A673 (cell line): ENCODE measurements at regions not wholly inside any gene's neighbourhood (a gene's known extent, or its start where the extent isn't known, plus 50 kb on each side); places are given as distances from the start of the nearest gene placed in this dataset.

ENCODE experiments used
- BruUV-seq: library from RNA; stranded (reverse); fragments of 400-500 nt; replicated peaks from 2 replicates; lab custom pipeline; 2021; lab: Mats Ljungman, UMichigan
- CTCF ChIA-PET: fragments of 300-600 bp; sonication (Branson Sonifier 250); formaldehyde crosslinking; loops from one replicate; lab custom pipeline; 2022; ENCODE audit warnings: antibody characterized with exemption; lab: Charles Lee
- POLR2A ChIA-PET: fragments of 300-600 bp; sonication (Branson Sonifier 250); formaldehyde crosslinking; loops from one replicate; lab custom pipeline; 2022; ENCODE audit warnings: antibody characterized with exemption; ENCODE audit not compliant: low non-redundant PET; lab: Charles Lee
- DNase-seq: peaks from one replicate; pipeline ENCODE4 v3.0.0-alpha.2; 2015; ENCODE audit warnings: low spot score
- H3K27ac ChIP-seq: fragments of 200-600 bp; sonication (generic); 2 replicates; pipeline ENCODE4 v1.5.1; 2016; ENCODE audit warnings: mixed run types, low read depth, mild to moderate bottlenecking, mixed read lengths, antibody characterized with exemption, low read length; ENCODE audit not compliant: poor library complexity, severe bottlenecking
- H3K27me3 ChIP-seq: fragments of 200-600 bp; sonication (generic); replicated peaks from 2 replicates; pipeline ENCODE4 v1.6.1; 2017; ENCODE audit warnings: mixed run types, low read depth, mild to moderate bottlenecking, mixed read lengths, antibody characterized with exemption, low read length; ENCODE audit not compliant: insufficient read depth, poor library complexity
- H3K36me3 ChIP-seq: fragments of 200-600 bp; sonication (generic); 2 replicates; pipeline ENCODE4 v1.6.1; 2016; ENCODE audit warnings: mixed run types, mild to moderate bottlenecking, mixed read lengths, antibody characterized with exemption, low read length; ENCODE audit not compliant: insufficient read depth, poor library complexity, severe bottlenecking
- H3K4me1 ChIP-seq: fragments of 200-600 bp; sonication (generic); 2 replicates; pipeline ENCODE4 v1.6.1; 2017; ENCODE audit warnings: mixed run types, mild to moderate bottlenecking, mixed read lengths, antibody characterized with exemption, low read length; ENCODE audit not compliant: insufficient read depth, poor library complexity, severe bottlenecking
- H3K4me3 ChIP-seq: fragments of 200-600 bp; sonication (generic); 2 replicates; pipeline ENCODE4 v1.5.1; 2016; ENCODE audit warnings: low read depth, mixed run types, mild to moderate bottlenecking, mixed read lengths, low read length; ENCODE audit not compliant: poor library complexity, severe bottlenecking
- H3K9me3 ChIP-seq: fragments of 200-600 bp; sonication (generic); 2 replicates; pipeline ENCODE4 v1.6.1; 2016; ENCODE audit warnings: mixed run types, low read depth, mild to moderate bottlenecking, mixed read lengths, antibody characterized with exemption, low read length; ENCODE audit not compliant: poor library complexity, severe bottlenecking
- EZH2 ChIP-seq: fragments of 200-600 bp; sonication (generic); IDR thresholded peaks from 2 replicates; pipeline ENCODE4 v1.6.1; 2017; ENCODE audit warnings: borderline replicate concordance, low read depth, mild to moderate bottlenecking, mixed read lengths, antibody characterized with exemption, low read length; ENCODE audit not compliant: poor library complexity, severe bottlenecking
- intact Hi-C: fragments of 100-400 bp; cut with micrococcal nuclease; formaldehyde crosslinking; loops from one replicate; pipeline ENCODE4 v1.10.0; 2022; ENCODE audit not compliant: unreplicated experiment
- TF ChIP-seq, protein P1 (sequence below): fragments of 300-800, 200-600 bp; sonication (generic); conservative IDR thresholded peaks from 2 replicates; pipeline ENCODE4 v1.5.1; 2017; ENCODE audit warnings: low read depth, mild to moderate bottlenecking, antibody characterized with exemption, low read length, moderate library complexity, mixed read lengths

DNA sequence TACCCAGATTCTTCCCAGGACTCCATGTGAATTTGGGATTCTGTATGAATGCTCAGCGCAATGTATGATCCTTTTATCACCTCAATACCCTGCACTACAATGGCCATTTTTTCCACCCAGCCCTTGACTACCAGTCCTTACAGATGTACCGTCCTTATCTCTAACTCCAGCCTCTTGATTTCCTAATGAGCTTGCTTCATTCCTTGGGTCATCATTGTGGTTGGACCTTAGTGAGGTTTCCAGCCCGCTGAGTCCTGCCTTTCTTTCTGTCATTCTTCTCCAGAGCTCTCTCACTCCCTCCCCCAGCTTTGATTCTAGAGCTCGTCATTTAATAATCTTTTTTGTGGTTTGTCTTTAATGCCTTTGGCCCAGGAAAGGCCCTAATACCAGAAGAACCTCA is 438.5 kb downstream of the ZNF536 start:
- Histone ChIP-seq H3K27ac (no peak overlapping the region), H3K27me3 (no peaks in the 10 kb centered on the region), H3K4me3 (no peak overlapping the region), H3K36me3 (no peaks in the 10 kb centered on the region), H3K4me1 (no peaks in the 10 kb centered on the region), H3K9me3 (no peaks in the 10 kb centered on the region)
- ChIA-PET CTCF (no interaction called here), POLR2A (no interaction called here)
- TF ChIP-seq EZH2, result no peak
- TF ChIP-seq, protein P1, sequence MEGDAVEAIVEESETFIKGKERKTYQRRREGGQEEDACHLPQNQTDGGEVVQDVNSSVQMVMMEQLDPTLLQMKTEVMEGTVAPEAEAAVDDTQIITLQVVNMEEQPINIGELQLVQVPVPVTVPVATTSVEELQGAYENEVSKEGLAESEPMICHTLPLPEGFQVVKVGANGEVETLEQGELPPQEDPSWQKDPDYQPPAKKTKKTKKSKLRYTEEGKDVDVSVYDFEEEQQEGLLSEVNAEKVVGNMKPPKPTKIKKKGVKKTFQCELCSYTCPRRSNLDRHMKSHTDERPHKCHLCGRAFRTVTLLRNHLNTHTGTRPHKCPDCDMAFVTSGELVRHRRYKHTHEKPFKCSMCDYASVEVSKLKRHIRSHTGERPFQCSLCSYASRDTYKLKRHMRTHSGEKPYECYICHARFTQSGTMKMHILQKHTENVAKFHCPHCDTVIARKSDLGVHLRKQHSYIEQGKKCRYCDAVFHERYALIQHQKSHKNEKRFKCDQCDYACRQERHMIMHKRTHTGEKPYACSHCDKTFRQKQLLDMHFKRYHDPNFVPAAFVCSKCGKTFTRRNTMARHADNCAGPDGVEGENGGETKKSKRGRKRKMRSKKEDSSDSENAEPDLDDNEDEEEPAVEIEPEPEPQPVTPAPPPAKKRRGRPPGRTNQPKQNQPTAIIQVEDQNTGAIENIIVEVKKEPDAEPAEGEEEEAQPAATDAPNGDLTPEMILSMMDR, result no peak
- intact Hi-C loops, result no loop called here
- DNase-seq, result no peak
- BruUV-seq, result no TSS peak

DNA sequence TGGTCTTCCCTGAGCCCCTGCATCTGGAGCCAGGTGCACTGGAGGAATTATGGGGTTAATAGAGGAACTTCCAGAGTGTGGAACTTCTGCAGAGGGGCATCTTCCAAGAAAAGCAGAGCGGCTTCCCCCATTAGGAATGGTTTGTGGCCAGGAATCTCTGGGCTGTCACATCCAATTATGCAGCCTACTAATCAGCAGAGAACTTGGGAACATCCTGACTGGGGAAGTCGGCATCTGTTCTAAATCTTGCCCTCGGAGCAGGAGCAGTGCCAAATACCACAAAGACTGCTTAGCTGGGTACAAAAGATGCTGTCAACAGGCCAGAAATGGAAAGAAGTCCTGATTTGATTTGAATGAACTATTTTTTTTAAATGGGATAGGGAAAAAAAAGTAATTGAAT is 435.1 kb downstream of the ZNF536 start:
- POLR2A ChIA-PET, result no interaction called here
- no TSS peak for BruUV-seq
- CTCF ChIA-PET, result no interaction called here

DNA sequence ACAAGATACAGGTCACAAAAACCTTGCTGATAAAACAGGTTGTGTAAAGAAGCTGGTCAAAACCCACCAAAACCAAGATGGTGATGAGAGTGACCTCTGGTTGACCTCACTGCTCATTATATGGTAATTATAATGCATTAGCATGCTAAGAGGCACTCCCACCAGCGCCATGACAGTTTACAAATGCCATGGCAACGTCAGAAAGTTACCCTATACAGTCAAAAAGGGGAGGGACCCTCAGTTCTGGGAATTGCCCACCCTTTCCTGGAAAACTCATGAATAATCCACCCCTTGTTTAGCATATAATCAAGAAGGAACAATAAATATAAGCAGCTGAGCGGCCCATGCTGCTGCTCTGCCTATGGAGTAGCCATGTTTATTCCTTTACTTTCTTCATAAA is 434.1 kb downstream of the ZNF536 start:
- Histone ChIP-seq H3K36me3 (no peaks in the 10 kb centered on the region), H3K27ac (no peak overlapping the region), H3K9me3 (no peaks in the 10 kb centered on the region), H3K4me1 (peaks cover 7% of the 10 kb centered on the region), H3K27me3 (no peaks in the 10 kb centered on the region), H3K4me3 (no peak overlapping the region)
- ChIA-PET POLR2A (no interaction called here), CTCF (no interaction called here)
- intact Hi-C loops, result no loop called here
- TF ChIP-seq, protein P1, result no peak
- TF ChIP-seq EZH2, result no peak
- no peak for DNase-seq
- no TSS peak for BruUV-seq

More for the DNA sequence above, 435.1 kb downstream of the ZNF536 start:
- H3K36me3 ChIP-seq, result no peaks in the 10 kb centered on the region
- TF ChIP-seq, protein P1, result no peak
- no peak for TF ChIP-seq EZH2
- peaks cover 7% of the 10 kb centered on the region for H3K4me1 ChIP-seq
- intact Hi-C loops, result no loop called here
- H3K9me3 ChIP-seq, result no peaks in the 10 kb centered on the region
- no peaks in the 10 kb centered on the region for H3K27me3 ChIP-seq
- no peak for DNase-seq
- no peak overlapping the region for H3K4me3 ChIP-seq
- no peak overlapping the region for H3K27ac ChIP-seq
